SK-N-MC (cell line): ENCODE measurements at regions not wholly inside any gene's neighbourhood (a gene's known extent, or its start where the extent isn't known, plus 50 kb on each side); places are given as distances from the start of the nearest gene placed in this dataset.

Experiments
- EZH2 ChIP-seq: fragments of 200-600 bp; sonication (generic); IDR thresholded peaks from one replicate; pipeline ENCODE4 v1.6.1; 2017; ENCODE audit warnings: antibody characterized with exemption
- POLR2AphosphoS5 ChIP-seq: IDR thresholded peaks from 2 replicates; pipeline ENCODE4 v1.6.1; 2012; ENCODE audit warnings: mild to moderate bottlenecking, low read depth, low read length, borderline replicate concordance

DNA sequence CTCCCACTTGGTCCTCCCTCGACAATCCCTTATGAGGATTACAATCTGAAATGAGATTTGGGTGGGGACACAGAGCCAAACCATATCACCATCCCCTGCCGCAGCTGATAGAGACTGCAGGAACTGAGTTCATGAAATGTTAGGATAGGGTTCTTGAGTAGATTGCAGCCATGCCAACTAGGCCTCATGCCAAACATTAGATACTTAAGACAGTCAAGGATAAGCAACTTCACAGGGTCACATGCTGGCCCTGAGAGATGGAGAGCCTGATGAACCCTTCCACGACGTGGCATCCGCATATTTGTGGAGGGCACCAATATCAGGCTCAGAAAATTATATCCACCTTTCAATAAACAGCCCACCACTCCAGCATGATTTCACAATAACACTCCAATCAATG, 121.3 kb downstream of the ALDH8A1 start:
- no peak for TF ChIP-seq POLR2AphosphoS5
- TF ChIP-seq EZH2, result no peak
